Gastrocnemius medialis (tissue), 4 donors: ENCODE measurements at regions not wholly inside any gene's neighbourhood (a gene's known extent, or its start where the extent isn't known, plus 50 kb on each side); places are given as distances from the start of the nearest gene placed in this dataset.

Experiments used
- CTCF ChIP-seq, 5 experiments: fragments of 450-650 bp in 3 of 5; fragments of 200-600 bp in 2 of 5; sonication (generic) in 2 of 5; IDR thresholded peaks in 4 of 5; conservative IDR thresholded peaks in 1 of 5; 1 replicate in 4 of 5; 2 replicates in 1 of 5; pipeline ENCODE4 v1.5.1; 2016 to 2019; ENCODE audit warnings: antibody characterized with exemption in 5 of 5, mild to moderate bottlenecking in 3 of 5, moderate library complexity in 3 of 5
- POLR2A ChIP-seq, 2 donors: fragments of 450-650 bp; IDR thresholded peaks; one replicate each; pipeline ENCODE4 v1.6.1; 2017; ENCODE audit warnings: antibody characterized with exemption in 2 of 2, mild to moderate bottlenecking in 2 of 2, moderate library complexity in 2 of 2

GRCh38 chr3:182393830-182394367, 399.4 kb upstream of the ATP11B start:
- TF ChIP-seq CTCF (IDR thresholded peaks at IDR 0.05 in 4 of 5, conservative IDR thresholded peaks at IDR 0.05 in 1 of 5) (no peak), POLR2A (IDR thresholded peaks at IDR 0.05) (no peak)
